Tibial artery (tissue), 4 donors: ENCODE measurements at regions not wholly inside any gene's neighbourhood (a gene's known extent, or its start where the extent isn't known, plus 50 kb on each side); places are given as distances from the start of the nearest gene placed in this dataset.
"Not testable (repeated sequence)": the region's sequence is repeated elsewhere in the genome, so short reads cannot be mapped to it uniquely, and the experiment has no call there.

Source experiments
- DNase-seq, 2 donors: peaks; one replicate each; pipeline ENCODE4 v3.0.0-alpha.2; 2019
- H3K27ac ChIP-seq, 2 donors: fragments of 200-600 bp; sonication (generic) in 1 of 2; 1 replicate in 1 of 2; 2 replicates in 1 of 2; pipeline ENCODE4 v1.5.1; 2018 to 2019; ENCODE audit warnings: mild to moderate bottlenecking in 1 of 2
- H3K27me3 ChIP-seq, 2 donors: fragments of 200-600 bp; sonication (generic) in 1 of 2; one replicate each; pipeline versions ENCODE4 v1.5.1 to v1.6.0; 2016 to 2019
- H3K36me3 ChIP-seq, 3 donors: fragments of 200-600 bp; sonication (generic) in 2 of 3; one replicate each; pipeline ENCODE4 v1.5.1; 2016 to 2019; ENCODE audit warnings: mild to moderate bottlenecking in 2 of 3
- H3K4me1 ChIP-seq, 4 donors: fragments of 200-600 bp; sonication (generic) in 2 of 4; 1 replicate in 3 of 4; 2 replicates in 1 of 4; pipeline ENCODE4 v1.5.1; 2016 to 2019
- H3K4me3 ChIP-seq, 2 donors: fragments of 200-600 bp; sonication (generic) in 1 of 2; 1 replicate in 1 of 2; 2 replicates in 1 of 2; pipeline ENCODE4 v1.5.1; 2018 to 2019; ENCODE audit warnings: mild to moderate bottlenecking in 2 of 2
- H3K9me3 ChIP-seq, 3 donors: fragments of 200-600 bp; sonication (generic) in 1 of 3; one replicate each; pipeline ENCODE4 v1.5.1; 2016 to 2019
- CTCF ChIP-seq, 2 experiments: fragments of 200-600 bp in 1 of 2; fragments of 450-650 bp in 1 of 2; IDR thresholded peaks; one replicate each; pipeline ENCODE4 v1.5.1; 2017 to 2019; ENCODE audit warnings: antibody characterized with exemption in 2 of 2, mild to moderate bottlenecking in 1 of 2, moderate library complexity in 1 of 2
- intact Hi-C: fragments of 100-400 bp; cut with DNase I; formaldehyde crosslinking; loops from one replicate; pipeline ENCODE4 v1.15.0; 2023; ENCODE audit warnings: low total_unique reads

GRCh38 chr15:22714358-22715132, 71.9 kb upstream of the NIPA1 start:
- Histone ChIP-seq H3K27me3 (peaks cover 0 to 16% of the 10 kb centered on the region in 2 donors), H3K4me3 (peak overlapping the region; percentile 33 to 35)
- H3K27ac ChIP-seq, H3K4me1 ChIP-seq, H3K36me3 ChIP-seq, intact Hi-C loops, DNase-seq, H3K9me3 ChIP-seq: not testable (repeated sequence)

DNA sequence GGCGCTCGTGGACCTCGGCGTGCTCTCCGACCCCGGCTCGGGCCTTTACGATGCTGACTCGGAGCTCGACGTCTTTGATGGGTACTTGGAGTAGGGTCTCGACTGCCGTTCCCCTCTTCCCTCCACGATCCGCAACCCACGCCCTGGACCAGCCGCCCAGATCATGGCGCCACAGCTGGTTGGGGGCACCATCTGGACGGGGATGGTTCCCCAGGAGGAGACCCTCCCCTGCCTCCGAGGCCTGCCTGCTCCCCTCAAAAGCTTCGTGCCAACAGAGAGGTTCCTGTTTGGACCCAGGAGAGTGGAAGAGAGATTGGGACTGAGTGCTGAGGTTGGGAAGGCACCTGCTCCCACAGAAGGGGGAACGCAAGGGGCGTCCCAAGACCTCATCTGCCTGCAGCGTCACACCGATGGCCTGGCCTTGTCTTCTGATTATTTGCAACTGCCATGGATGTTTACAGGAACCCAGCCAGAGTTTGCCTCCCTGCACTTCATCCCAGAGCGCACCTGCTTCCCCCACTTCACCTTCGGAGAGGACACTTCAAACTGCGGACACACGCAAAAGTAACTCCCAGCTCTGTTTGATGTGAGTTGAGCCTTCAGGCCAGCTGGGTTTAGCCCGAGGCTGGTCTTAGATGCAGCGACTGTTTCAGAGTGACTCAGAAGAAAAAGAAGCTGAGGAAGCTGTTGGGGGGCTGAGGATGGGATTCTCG, 71.2 kb upstream of the NIPA1 start:
- intact Hi-C loops, DNase-seq, H3K27ac ChIP-seq, H3K4me3 ChIP-seq, H3K36me3 ChIP-seq, H3K4me1 ChIP-seq, H3K9me3 ChIP-seq: not testable (repeated sequence)
- peaks cover 0 to 16% of the 10 kb centered on the region in 2 donors for H3K27me3 ChIP-seq

- intact Hi-C loops, DNase-seq: not testable (repeated sequence)
Observed at GRCh38 chr15:22719980-22720379, 66.5 kb upstream of the NIPA1 start.

DNA sequence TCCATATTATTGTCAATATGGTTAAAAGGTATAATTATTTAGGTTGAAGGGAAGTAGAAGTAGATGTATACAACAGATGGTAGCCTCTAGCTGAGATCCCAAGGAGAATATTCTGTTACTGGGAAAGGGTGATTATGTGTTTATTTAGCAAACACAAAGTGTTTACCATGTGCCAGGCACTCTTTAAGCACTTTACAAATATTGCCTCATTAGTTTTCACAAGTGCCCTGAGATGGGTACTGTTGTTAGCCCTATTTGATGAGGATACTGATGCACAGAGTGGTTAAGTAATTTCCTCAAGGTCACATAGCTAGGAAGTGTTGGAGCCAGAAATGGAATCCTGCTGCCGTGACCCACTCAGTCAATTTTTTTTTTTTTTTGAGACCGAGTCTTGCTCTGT, 60.3 kb upstream of the NIPA1 start:
- H3K9me3 ChIP-seq, DNase-seq, H3K27me3 ChIP-seq, H3K4me3 ChIP-seq, H3K36me3 ChIP-seq, H3K27ac ChIP-seq, H3K4me1 ChIP-seq, intact Hi-C loops: not testable (repeated sequence)

More at GRCh38 chr15:22719980-22720379, 66.5 kb upstream of the NIPA1 start:
- not testable (repeated sequence) for H3K9me3 ChIP-seq, H3K36me3 ChIP-seq, H3K4me3 ChIP-seq, H3K4me1 ChIP-seq, H3K27ac ChIP-seq
- peaks cover 0 to 14% of the 10 kb centered on the region in 2 donors for H3K27me3 ChIP-seq

- H3K27ac ChIP-seq, H3K36me3 ChIP-seq, H3K9me3 ChIP-seq, H3K4me1 ChIP-seq, H3K4me3 ChIP-seq, DNase-seq, intact Hi-C loops, H3K27me3 ChIP-seq: not testable (repeated sequence)
Observed at GRCh38 chr15:22735067-22735466, 51.4 kb upstream of the NIPA1 start.

- H3K27ac ChIP-seq = no peak overlapping the region
- no peak for TF ChIP-seq CTCF (IDR thresholded peaks at IDR 0.05)
- no peaks in the 10 kb centered on the region for H3K9me3 ChIP-seq
- H3K4me1 ChIP-seq = no peaks in the 10 kb centered on the region
- H3K4me3 ChIP-seq = no peak overlapping the region
- no peaks in the 10 kb centered on the region for H3K27me3 ChIP-seq
- intact Hi-C loops = no loop called here
- H3K36me3 ChIP-seq = no peaks in the 10 kb centered on the region
- no peak for DNase-seq
Observed at GRCh38 chr15:22735781-22736180, 50.7 kb upstream of the NIPA1 start.

GRCh38 chr15:22736200-22736599, 50.2 kb upstream of the NIPA1 start:
- H3K27ac ChIP-seq, DNase-seq, intact Hi-C loops: not testable (repeated sequence)

More at GRCh38 chr15:22736200-22736599, 50.2 kb upstream of the NIPA1 start:
- not testable (repeated sequence) for H3K4me3 ChIP-seq, H3K9me3 ChIP-seq, H3K27me3 ChIP-seq, H3K4me1 ChIP-seq, H3K36me3 ChIP-seq
